Astrocyte (in vitro differentiated cells and primary cell): ENCODE measurements at regions not wholly inside any gene's neighbourhood (a gene's known extent, or its start where the extent isn't known, plus 50 kb on each side); places are given as distances from the start of the nearest gene placed in this dataset.

Source experiments
- DNase-seq: peaks from one replicate; pipeline ENCODE4 v3.0.0-alpha.2; 2010; ENCODE audit warnings: low read depth
- FAIRE-seq: peaks from 2 replicates; lab custom pipeline; 2011; peaks lifted over from hg19 to GRCh38; lab: Jason Lieb, UNC
- H2AFZ ChIP-seq: 2 replicates; pipeline ENCODE4 v1.6.0; 2012; ENCODE audit warnings: low read depth, low read length, inconsistent platforms
- H3K27ac ChIP-seq: 2 replicates; pipeline ENCODE4 v1.5.1; 2011; ENCODE audit warnings: low read depth, low read length, inconsistent platforms
- H3K27me3 ChIP-seq: 2 replicates; pipeline ENCODE4 v1.6.0; 2011; ENCODE audit warnings: low read length, inconsistent platforms; ENCODE audit not compliant: insufficient read depth
- H3K36me3 ChIP-seq: 2 replicates; pipeline ENCODE4 v1.5.1; 2011; ENCODE audit warnings: low read length, inconsistent platforms; ENCODE audit not compliant: insufficient read depth
- H3K4me1 ChIP-seq: 2 replicates; pipeline ENCODE4 v1.5.1; 2011; ENCODE audit warnings: low read length, inconsistent platforms; ENCODE audit not compliant: insufficient read depth
- H3K4me2 ChIP-seq: 2 replicates; pipeline ENCODE4 v1.6.0; 2012; ENCODE audit warnings: low read length, inconsistent platforms
- H3K4me3 ChIP-seq: 2 replicates; pipeline ENCODE4 v1.5.1; 2011; ENCODE audit warnings: low read depth, mild to moderate bottlenecking, low read length, inconsistent platforms; ENCODE audit not compliant: insufficient read depth
- H3K79me2 ChIP-seq: 2 replicates; pipeline ENCODE4 v1.6.0; 2012; ENCODE audit warnings: mild to moderate bottlenecking, low read length, inconsistent platforms; ENCODE audit not compliant: insufficient read depth
- H3K9ac ChIP-seq: 2 replicates; pipeline ENCODE4 v1.6.0; 2012; ENCODE audit warnings: mild to moderate bottlenecking, low read length, inconsistent platforms
- H3K9me3 ChIP-seq: 2 replicates; pipeline ENCODE4 v1.5.1; 2012; ENCODE audit warnings: low read depth, mild to moderate bottlenecking, low read length, inconsistent platforms; ENCODE audit not compliant: insufficient read depth
- H4K20me1 ChIP-seq: 2 replicates; pipeline ENCODE4 v1.6.0; 2012; ENCODE audit warnings: low read length, inconsistent platforms; ENCODE audit not compliant: insufficient read depth
- H3K27ac Mint-ChIP-seq: one replicate; pipeline ENCODE4 v1.8.0; 2021; ENCODE audit warnings: mild to moderate bottlenecking, mixed read lengths; ENCODE audit not compliant: unreplicated experiment
- H3K27me3 Mint-ChIP-seq: one replicate; pipeline ENCODE4 v1.8.0; 2021; ENCODE audit warnings: low read depth, mixed read lengths; ENCODE audit not compliant: unreplicated experiment
- H3K36me3 Mint-ChIP-seq: one replicate; pipeline ENCODE4 v1.8.0; 2021; ENCODE audit warnings: low read depth, mixed read lengths; ENCODE audit not compliant: unreplicated experiment
- H3K4me1 Mint-ChIP-seq: one replicate; pipeline ENCODE4 v1.8.0; 2021; ENCODE audit warnings: low read depth, mixed read lengths; ENCODE audit not compliant: unreplicated experiment
- H3K4me3 Mint-ChIP-seq: one replicate; pipeline ENCODE4 v1.8.0; 2021; ENCODE audit warnings: mild to moderate bottlenecking, moderate library complexity, mixed read lengths; ENCODE audit not compliant: unreplicated experiment
- H3K9me3 Mint-ChIP-seq: one replicate; pipeline ENCODE4 v1.8.0; 2021; ENCODE audit warnings: mild to moderate bottlenecking, mixed read lengths; ENCODE audit not compliant: unreplicated experiment
- EZH2 ChIP-seq: IDR thresholded peaks from 2 replicates; pipeline ENCODE4 v1.6.1; 2012; ENCODE audit warnings: mild to moderate bottlenecking, low read length, inconsistent platforms; ENCODE audit not compliant: insufficient read depth
- TF ChIP-seq, protein P1 (sequence below): IDR thresholded peaks from 2 replicates; pipeline ENCODE4 v1.5.1; 2011; ENCODE audit warnings: low read depth, mild to moderate bottlenecking, inconsistent platforms, low read length, moderate library complexity; ENCODE audit not compliant: insufficient read depth

DNA sequence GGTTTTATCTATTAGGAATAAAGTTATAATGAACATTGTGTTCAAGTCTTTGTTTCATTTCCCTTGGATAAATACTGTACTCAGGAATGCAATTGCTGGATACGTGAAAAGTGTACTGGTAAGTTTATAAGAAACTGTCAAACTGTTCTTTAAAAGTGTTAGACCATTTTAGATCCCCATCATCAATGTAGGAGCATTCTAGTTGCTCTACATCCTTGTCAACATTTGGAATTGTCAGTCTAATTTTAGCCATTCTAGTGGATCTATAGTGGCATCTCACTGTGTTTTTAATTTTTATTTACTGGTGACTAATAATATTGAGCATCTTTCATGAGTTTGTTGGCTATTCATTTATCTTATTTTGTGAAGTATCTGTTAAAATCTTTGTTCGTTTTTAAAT lies 354.0 kb upstream of the NRP1 start:
- H2AFZ ChIP-seq, result no peak overlapping the region
- no peaks in the 10 kb centered on the region for H3K27me3 ChIP-seq
- Mint-ChIP-seq H3K4me3 (no peak overlapping the region), H3K9me3 (peaks cover 14% of the 10 kb centered on the region), H3K4me1 (no peaks in the 10 kb centered on the region), H3K27me3 (peaks cover 4% of the 10 kb centered on the region), H3K36me3 (no peaks in the 10 kb centered on the region), H3K27ac (no peak overlapping the region)
- no peaks in the 10 kb centered on the region for H3K79me2 ChIP-seq
- H3K9ac ChIP-seq, result no peak overlapping the region
- H3K9me3 ChIP-seq, result no peaks in the 10 kb centered on the region
- no peaks in the 10 kb centered on the region for H4K20me1 ChIP-seq
- H3K4me3 ChIP-seq, result no peak overlapping the region
- DNase-seq, result no peak
- no peaks in the 10 kb centered on the region for H3K36me3 ChIP-seq
- FAIRE-seq, result no peak
- no peak overlapping the region for H3K4me2 ChIP-seq
- no peak overlapping the region for H3K27ac ChIP-seq
- no peaks in the 10 kb centered on the region for H3K4me1 ChIP-seq
- TF ChIP-seq, protein P1, sequence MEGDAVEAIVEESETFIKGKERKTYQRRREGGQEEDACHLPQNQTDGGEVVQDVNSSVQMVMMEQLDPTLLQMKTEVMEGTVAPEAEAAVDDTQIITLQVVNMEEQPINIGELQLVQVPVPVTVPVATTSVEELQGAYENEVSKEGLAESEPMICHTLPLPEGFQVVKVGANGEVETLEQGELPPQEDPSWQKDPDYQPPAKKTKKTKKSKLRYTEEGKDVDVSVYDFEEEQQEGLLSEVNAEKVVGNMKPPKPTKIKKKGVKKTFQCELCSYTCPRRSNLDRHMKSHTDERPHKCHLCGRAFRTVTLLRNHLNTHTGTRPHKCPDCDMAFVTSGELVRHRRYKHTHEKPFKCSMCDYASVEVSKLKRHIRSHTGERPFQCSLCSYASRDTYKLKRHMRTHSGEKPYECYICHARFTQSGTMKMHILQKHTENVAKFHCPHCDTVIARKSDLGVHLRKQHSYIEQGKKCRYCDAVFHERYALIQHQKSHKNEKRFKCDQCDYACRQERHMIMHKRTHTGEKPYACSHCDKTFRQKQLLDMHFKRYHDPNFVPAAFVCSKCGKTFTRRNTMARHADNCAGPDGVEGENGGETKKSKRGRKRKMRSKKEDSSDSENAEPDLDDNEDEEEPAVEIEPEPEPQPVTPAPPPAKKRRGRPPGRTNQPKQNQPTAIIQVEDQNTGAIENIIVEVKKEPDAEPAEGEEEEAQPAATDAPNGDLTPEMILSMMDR, result no peak
- TF ChIP-seq EZH2, result no peak

DNA sequence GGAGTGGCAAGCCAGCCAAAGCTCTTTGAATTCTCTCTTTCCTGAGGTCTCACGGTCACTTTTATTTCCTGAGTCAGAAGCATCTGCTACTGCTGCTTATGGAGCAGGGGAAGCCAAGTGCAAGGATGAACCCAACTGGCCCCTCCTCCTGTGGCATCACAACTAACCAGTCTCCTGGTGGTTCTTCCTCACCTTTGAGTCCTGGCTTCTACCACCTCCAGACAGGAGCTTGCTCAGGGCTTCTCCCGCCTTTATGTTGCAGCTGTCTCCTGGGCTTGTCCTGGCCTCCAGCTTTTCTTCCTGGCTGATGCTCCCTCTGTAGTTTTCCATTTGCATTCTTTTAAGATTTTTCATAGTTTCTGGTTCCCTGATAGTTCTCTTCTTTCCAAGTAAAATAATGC lies 349.7 kb upstream of the NRP1 start:
- TF ChIP-seq EZH2, result no peak
- TF ChIP-seq, protein P1, result no peak
- peaks cover 1% of the 10 kb centered on the region for H3K9me3 Mint-ChIP-seq
- no peak for FAIRE-seq

DNA sequence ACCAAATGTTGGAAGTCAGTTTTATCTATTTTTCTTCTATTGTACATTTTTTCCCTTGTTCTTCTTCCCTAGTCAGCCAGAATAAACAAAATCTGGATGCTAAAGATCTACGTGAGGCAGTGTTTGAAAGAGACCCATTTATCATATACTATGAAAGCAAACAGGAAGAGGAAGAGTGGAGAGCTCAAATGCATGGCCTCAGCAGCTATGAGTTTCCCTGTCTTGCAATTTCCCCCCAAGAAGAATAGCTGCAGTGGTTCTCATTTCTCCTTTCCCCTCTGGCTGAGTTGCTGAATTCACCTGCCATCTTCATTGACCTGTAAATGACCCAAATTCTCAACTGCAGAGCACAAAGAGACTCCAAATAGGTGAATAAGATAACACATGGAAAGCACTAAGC lies 347.1 kb upstream of the NRP1 start:
- Histone ChIP-seq H3K4me2 (no peak overlapping the region), H3K27ac (no peak overlapping the region), H3K27me3 (no peaks in the 10 kb centered on the region), H3K4me1 (no peaks in the 10 kb centered on the region), H3K9ac (no peak overlapping the region), H3K9me3 (no peaks in the 10 kb centered on the region), H2AFZ (no peak overlapping the region), H3K36me3 (no peaks in the 10 kb centered on the region), H4K20me1 (no peaks in the 10 kb centered on the region), H3K4me3 (no peak overlapping the region), H3K79me2 (no peaks in the 10 kb centered on the region)
- FAIRE-seq (no peak), DNase-seq (no peak)
- Mint-ChIP-seq H3K9me3 (peaks cover 7% of the 10 kb centered on the region), H3K4me3 (no peak overlapping the region), H3K4me1 (no peaks in the 10 kb centered on the region), H3K27ac (no peak overlapping the region), H3K27me3 (peaks cover 7% of the 10 kb centered on the region), H3K36me3 (peaks cover 3% of the 10 kb centered on the region)
- TF ChIP-seq EZH2, result no peak
- TF ChIP-seq, protein P1, result no peak

More for the DNA sequence above, 349.7 kb upstream of the NRP1 start:
- Histone ChIP-seq H3K4me3 (no peak overlapping the region), H3K9ac (no peak overlapping the region), H3K36me3 (no peaks in the 10 kb centered on the region), H2AFZ (no peak overlapping the region), H3K79me2 (no peaks in the 10 kb centered on the region), H4K20me1 (no peaks in the 10 kb centered on the region), H3K27me3 (no peaks in the 10 kb centered on the region), H3K4me2 (no peak overlapping the region), H3K9me3 (no peaks in the 10 kb centered on the region), H3K27ac (no peak overlapping the region), H3K4me1 (no peaks in the 10 kb centered on the region)
- H3K27ac Mint-ChIP-seq, result no peak overlapping the region
- H3K27me3 Mint-ChIP-seq, result peaks cover 6% of the 10 kb centered on the region
- peak; percentile 29 for DNase-seq
- no peaks in the 10 kb centered on the region for H3K36me3 Mint-ChIP-seq
- H3K4me3 Mint-ChIP-seq, result no peak overlapping the region
- H3K4me1 Mint-ChIP-seq, result no peaks in the 10 kb centered on the region
